Caco-2 (cell line): ENCODE measurements at regions not wholly inside any gene's neighbourhood (a gene's known extent, or its start where the extent isn't known, plus 50 kb on each side); places are given as distances from the start of the nearest gene placed in this dataset.
"Not testable (repeated sequence)": the region's sequence is repeated elsewhere in the genome, so short reads cannot be mapped to it uniquely, and the experiment has no call there.

Experiments
- BruUV-seq: library from RNA; stranded (reverse); fragments of 400-500 nt; replicated peaks from 2 replicates; lab custom pipeline; 2021; lab: Mats Ljungman, UMichigan
- CTCF ChIA-PET: fragments of 300-600 bp; sonication (Branson Sonifier 250); formaldehyde crosslinking; loops from one replicate; lab custom pipeline; 2022; ENCODE audit warnings: antibody characterized with exemption; lab: Charles Lee
- POLR2A ChIA-PET: fragments of 300-600 bp; sonication (Branson Sonifier 250); formaldehyde crosslinking; loops from one replicate; lab custom pipeline; 2022; ENCODE audit warnings: antibody characterized with exemption; lab: Charles Lee
- DNase-seq, 2 experiments: peaks; one replicate each; pipeline versions ENCODE4 v3.0.0 to v3.0.0-alpha.2; 2020 to 2022
- H3K27me3 ChIP-seq: replicated peaks from 2 replicates; pipeline ENCODE4 v1.6.0; 2011; ENCODE audit warnings: low read length; ENCODE audit not compliant: control insufficient read depth, insufficient read depth
- H3K36me3 ChIP-seq: 2 replicates; pipeline ENCODE4 v1.5.1; 2011; ENCODE audit warnings: low read length; ENCODE audit not compliant: control insufficient read depth, insufficient read depth
- H3K4me1 ChIP-seq: fragments of 250-450 bp; sonication (Bioruptor Pico); 2 replicates; pipeline ENCODE4 v1.5.1; 2020; ENCODE audit warnings: mild to moderate bottlenecking
- H3K4me3 ChIP-seq: 2 replicates; pipeline ENCODE4 v1.5.1; 2011; ENCODE audit warnings: low read depth, mild to moderate bottlenecking, control low read depth, low read length
- H3K9me3 ChIP-seq: fragments of 250-450 bp; sonication (Bioruptor Pico); 2 replicates; pipeline ENCODE4 v1.5.1; 2020; ENCODE audit warnings: mild to moderate bottlenecking, moderate library complexity
- H3K27ac Mint-ChIP-seq: one replicate; pipeline ENCODE4 v1.8.0; 2022; ENCODE audit warnings: mixed read lengths; ENCODE audit not compliant: unreplicated experiment
- H3K27me3 Mint-ChIP-seq: one replicate; pipeline ENCODE4 v1.8.0; 2022; ENCODE audit warnings: mixed read lengths; ENCODE audit not compliant: insufficient read depth, unreplicated experiment
- H3K36me3 Mint-ChIP-seq: one replicate; pipeline ENCODE4 v1.8.0; 2022; ENCODE audit warnings: mild to moderate bottlenecking, mixed read lengths; ENCODE audit not compliant: insufficient read depth, unreplicated experiment
- H3K4me1 Mint-ChIP-seq: one replicate; pipeline ENCODE4 v1.8.0; 2022; ENCODE audit warnings: low read depth, mixed read lengths; ENCODE audit not compliant: unreplicated experiment
- H3K4me3 Mint-ChIP-seq: one replicate; pipeline ENCODE4 v1.8.0; 2022; ENCODE audit warnings: mild to moderate bottlenecking, moderate library complexity, mixed read lengths; ENCODE audit not compliant: unreplicated experiment
- H3K9me3 Mint-ChIP-seq: one replicate; pipeline ENCODE4 v1.8.0; 2022; ENCODE audit warnings: mixed read lengths; ENCODE audit not compliant: unreplicated experiment
- intact Hi-C: fragments of 100-400 bp; cut with micrococcal nuclease; formaldehyde crosslinking; loops from one replicate; pipeline ENCODE4 v1.10.0; 2022; ENCODE audit not compliant: unreplicated experiment
- TF ChIP-seq, protein P1 (sequence below), 2 experiments: fragments of 200-600 bp in 1 of 2; IDR thresholded peaks; 1 replicate in 1 of 2; 2 replicates in 1 of 2; pipeline versions ENCODE4 v1.5.1 to v1.8.0; 2011 to 2022; ENCODE audit warnings: antibody characterized with exemption in 1 of 2, control low read depth in 1 of 2, inconsistent platforms in 1 of 2, low read depth in 1 of 2, low read length in 1 of 2, mild to moderate bottlenecking in 1 of 2, moderate library complexity in 1 of 2; ENCODE audit not compliant: insufficient read depth in 1 of 2, severe bottlenecking in 1 of 2, unreplicated experiment in 1 of 2

DNA sequence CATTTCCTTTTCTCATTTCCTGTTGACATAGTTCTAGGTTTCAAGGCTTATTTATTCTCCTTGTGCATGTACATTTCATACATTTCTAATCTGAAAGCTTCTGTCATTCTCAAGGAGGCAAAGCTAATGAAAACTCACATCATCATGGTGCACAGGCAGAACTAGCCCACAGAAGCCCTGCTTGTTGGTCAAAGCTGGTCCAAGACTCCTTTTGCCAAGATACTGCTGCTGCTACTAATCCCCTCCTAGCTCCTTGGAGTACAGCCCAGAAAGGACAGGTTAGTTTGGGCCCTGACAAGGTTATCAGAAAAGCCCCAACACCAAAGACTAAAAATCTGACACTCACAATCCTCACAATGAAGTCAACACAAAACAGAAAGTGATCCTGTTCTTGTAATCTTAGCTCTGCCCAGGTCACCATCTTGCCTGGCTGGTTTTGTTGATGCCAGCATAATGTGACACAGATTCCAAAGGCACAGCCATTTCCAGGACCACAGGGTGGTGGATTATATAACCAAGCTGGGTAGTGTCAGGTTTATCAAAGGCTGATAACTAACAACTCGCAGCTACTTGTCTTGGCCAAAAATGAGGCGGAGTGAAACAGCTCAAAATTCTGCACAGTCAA lies 417.4 kb downstream of the NDFIP2 start:
- no peak for DNase-seq
- no peaks in the 10 kb centered on the region for H3K4me1 ChIP-seq
- H3K36me3 ChIP-seq = no peaks in the 10 kb centered on the region
- H3K27me3 Mint-ChIP-seq = no peaks in the 10 kb centered on the region
- H3K4me1 Mint-ChIP-seq = no peaks in the 10 kb centered on the region
- H3K4me3 ChIP-seq = no peak overlapping the region
- peaks cover 20% of the 10 kb centered on the region for H3K9me3 Mint-ChIP-seq
- BruUV-seq = no TSS peak
- H3K36me3 Mint-ChIP-seq = no peaks in the 10 kb centered on the region
- TF ChIP-seq, protein P1, sequence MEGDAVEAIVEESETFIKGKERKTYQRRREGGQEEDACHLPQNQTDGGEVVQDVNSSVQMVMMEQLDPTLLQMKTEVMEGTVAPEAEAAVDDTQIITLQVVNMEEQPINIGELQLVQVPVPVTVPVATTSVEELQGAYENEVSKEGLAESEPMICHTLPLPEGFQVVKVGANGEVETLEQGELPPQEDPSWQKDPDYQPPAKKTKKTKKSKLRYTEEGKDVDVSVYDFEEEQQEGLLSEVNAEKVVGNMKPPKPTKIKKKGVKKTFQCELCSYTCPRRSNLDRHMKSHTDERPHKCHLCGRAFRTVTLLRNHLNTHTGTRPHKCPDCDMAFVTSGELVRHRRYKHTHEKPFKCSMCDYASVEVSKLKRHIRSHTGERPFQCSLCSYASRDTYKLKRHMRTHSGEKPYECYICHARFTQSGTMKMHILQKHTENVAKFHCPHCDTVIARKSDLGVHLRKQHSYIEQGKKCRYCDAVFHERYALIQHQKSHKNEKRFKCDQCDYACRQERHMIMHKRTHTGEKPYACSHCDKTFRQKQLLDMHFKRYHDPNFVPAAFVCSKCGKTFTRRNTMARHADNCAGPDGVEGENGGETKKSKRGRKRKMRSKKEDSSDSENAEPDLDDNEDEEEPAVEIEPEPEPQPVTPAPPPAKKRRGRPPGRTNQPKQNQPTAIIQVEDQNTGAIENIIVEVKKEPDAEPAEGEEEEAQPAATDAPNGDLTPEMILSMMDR (IDR thresholded peaks at IDR 0.05; ENCODE audit: insufficient read depth in 1 of 2, low read depth in 1 of 2, low read length in 1 of 2, severe bottlenecking in 1 of 2, unreplicated experiment in 1 of 2) = no peak
- peaks cover 7% of the 10 kb centered on the region for H3K9me3 ChIP-seq
- intact Hi-C loops = no loop called here
- ChIA-PET POLR2A (no interaction called here), CTCF (interaction anchor here (0.6 kb wide), 1 partner anchor 88 kb away, joined by 3 read pairs; no protein-coding TSS in a partner anchor)
- no peaks in the 10 kb centered on the region for H3K27me3 ChIP-seq
- no peak overlapping the region for H3K27ac Mint-ChIP-seq
- H3K4me3 Mint-ChIP-seq = no peak overlapping the region

DNA sequence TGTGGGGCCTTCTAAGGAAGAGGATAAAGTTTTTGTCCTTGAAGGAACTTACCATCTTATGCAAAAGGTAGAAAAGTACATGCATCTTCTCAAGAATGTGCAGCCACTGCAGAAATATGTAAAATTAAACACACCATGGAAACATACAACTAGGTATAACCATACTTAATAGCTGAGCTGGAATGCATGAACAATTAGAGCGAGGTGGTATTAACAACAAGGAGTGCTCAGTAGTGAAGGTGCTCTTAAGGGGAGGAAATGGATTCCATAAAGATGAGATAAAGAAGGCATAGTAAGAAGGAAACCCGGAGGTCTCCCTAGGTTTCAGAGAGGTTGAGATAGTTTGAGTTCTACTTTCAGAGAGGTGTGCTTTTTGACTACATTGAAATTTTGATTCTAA lies 415.9 kb downstream of the NDFIP2 start:
- Mint-ChIP-seq H3K4me3 (no peak overlapping the region), H3K27me3 (no peaks in the 10 kb centered on the region), H3K36me3 (no peaks in the 10 kb centered on the region), H3K27ac (no peak overlapping the region), H3K4me1 (no peaks in the 10 kb centered on the region), H3K9me3 (peaks cover 16% of the 10 kb centered on the region)
- H3K36me3 ChIP-seq = no peaks in the 10 kb centered on the region
- TF ChIP-seq, protein P1 (IDR thresholded peaks at IDR 0.05; ENCODE audit: insufficient read depth in 1 of 2, low read depth in 1 of 2, low read length in 1 of 2, severe bottlenecking in 1 of 2, unreplicated experiment in 1 of 2) = no peak
- CTCF ChIA-PET = no interaction called here
- POLR2A ChIA-PET = no interaction called here
- H3K4me3 ChIP-seq = no peak overlapping the region
- DNase-seq = no peak
- H3K9me3 ChIP-seq = peaks cover 7% of the 10 kb centered on the region
- H3K4me1 ChIP-seq = no peaks in the 10 kb centered on the region
- BruUV-seq = no TSS peak
- intact Hi-C loops = no loop called here
- H3K27me3 ChIP-seq = no peaks in the 10 kb centered on the region

DNA sequence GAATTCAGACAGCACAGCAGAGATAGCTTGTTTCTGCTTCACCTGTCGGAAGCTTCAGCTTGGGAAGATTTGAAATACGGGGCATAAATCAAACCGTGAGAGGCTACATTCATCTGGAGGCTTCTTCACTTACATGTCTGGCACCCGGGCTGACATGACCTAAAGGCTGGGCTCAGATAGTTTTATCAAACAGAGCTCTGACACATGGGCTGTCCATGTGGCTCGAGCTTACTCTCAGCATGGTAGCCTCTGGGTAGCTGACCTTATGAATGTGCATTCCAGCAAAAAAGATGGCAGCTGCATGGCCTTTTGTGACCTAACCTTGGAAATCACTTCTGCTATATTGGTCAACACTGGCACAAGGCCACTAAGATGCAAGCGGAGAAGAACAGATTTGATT lies 414.5 kb downstream of the NDFIP2 start:
- no peaks in the 10 kb centered on the region for H3K4me1 ChIP-seq
- CTCF ChIA-PET = no interaction called here
- BruUV-seq = no TSS peak
- TF ChIP-seq, protein P1 (IDR thresholded peaks at IDR 0.05; ENCODE audit: insufficient read depth in 1 of 2, low read depth in 1 of 2, low read length in 1 of 2, severe bottlenecking in 1 of 2, unreplicated experiment in 1 of 2) = no peak
- intact Hi-C loops = no loop called here
- no peak overlapping the region for H3K4me3 Mint-ChIP-seq
- no peaks in the 10 kb centered on the region for H3K4me1 Mint-ChIP-seq
- H3K9me3 ChIP-seq = peaks cover 3% of the 10 kb centered on the region
- H3K27ac Mint-ChIP-seq = no peak overlapping the region
- no peak for DNase-seq
- POLR2A ChIA-PET = no interaction called here
- H3K27me3 ChIP-seq = no peaks in the 10 kb centered on the region
- no peaks in the 10 kb centered on the region for H3K36me3 Mint-ChIP-seq
- peaks cover 3% of the 10 kb centered on the region for H3K9me3 Mint-ChIP-seq
- H3K27me3 Mint-ChIP-seq = no peaks in the 10 kb centered on the region
- H3K36me3 ChIP-seq = no peaks in the 10 kb centered on the region
- no peak overlapping the region for H3K4me3 ChIP-seq

- H3K9me3 Mint-ChIP-seq = peaks cover 27% of the 10 kb centered on the region
- intact Hi-C loops, H3K36me3 ChIP-seq, BruUV-seq, CTCF ChIA-PET, H3K4me3 Mint-ChIP-seq, H3K4me1 ChIP-seq, H3K27me3 ChIP-seq, H3K36me3 Mint-ChIP-seq, H3K4me1 Mint-ChIP-seq, DNase-seq, H3K4me3 ChIP-seq, POLR2A ChIA-PET, H3K27me3 Mint-ChIP-seq, H3K27ac Mint-ChIP-seq, H3K9me3 ChIP-seq: not testable (repeated sequence)
Measured at GRCh38 chr13:79887278-79887677, 406.3 kb downstream of the NDFIP2 start.
